Heart right ventricle (tissue), 16 donors: ENCODE measurements at regions not wholly inside any gene's neighbourhood (a gene's known extent, or its start where the extent isn't known, plus 50 kb on each side); places are given as distances from the start of the nearest gene placed in this dataset.

Source experiments
- ATAC-seq, 8 donors: fragments of 200-7000 bp; cut with Tn5 transposase; one replicate each; pipeline ENCODE4 v1.9.1; 2020; ENCODE audit warnings: mild to moderate bottlenecking in 8 of 8, moderate library complexity in 8 of 8, moderate number of reproducible peaks in 1 of 8
- DNase-seq, 2 donors: peaks; one replicate each; pipeline ENCODE4 v3.0.0-alpha.2; 2020
- H3K27ac ChIP-seq, 10 donors: fragments of 200-600 bp; sonication (generic) in 2 of 10; one replicate each; pipeline versions ENCODE4 v1.5.0 to v1.8.0; 2020 to 2022; ENCODE audit warnings: mild to moderate bottlenecking in 3 of 10
- H3K27me3 ChIP-seq, 7 donors: fragments of 200-600 bp; one replicate each; pipeline ENCODE4 v1.8.0; 2021 to 2022; ENCODE audit warnings: mild to moderate bottlenecking in 2 of 7
- H3K36me3 ChIP-seq, 9 donors: fragments of 200-600 bp; sonication (generic) in 1 of 9; one replicate each; pipeline versions ENCODE4 v1.5.0 to v1.8.0; 2020 to 2022; ENCODE audit warnings: mild to moderate bottlenecking in 2 of 9
- H3K4me1 ChIP-seq, 9 donors: fragments of 200-600 bp; sonication (generic) in 1 of 9; one replicate each; pipeline versions ENCODE4 v1.5.0 to v1.8.0; 2020 to 2022; ENCODE audit warnings: mild to moderate bottlenecking in 4 of 9
- H3K4me3 ChIP-seq, 10 donors: fragments of 200-600 bp; sonication (generic) in 2 of 10; one replicate each; pipeline versions ENCODE4 v1.5.0 to v1.8.0; 2020 to 2022; ENCODE audit warnings: mild to moderate bottlenecking in 7 of 10, moderate library complexity in 2 of 10
- H3K9me3 ChIP-seq, 11 donors: fragments of 200-600 bp in 10 of 11; sonication (generic) in 2 of 11; one replicate each; pipeline versions ENCODE4 v1.5.0 to v1.8.0; 2013 to 2022; ENCODE audit warnings: mild to moderate bottlenecking in 2 of 11, control low read depth in 1 of 11, moderate library complexity in 1 of 11
- CTCF ChIP-seq, 9 donors: fragments of 200-600 bp; sonication (generic) in 2 of 9; IDR thresholded peaks; one replicate each; pipeline versions ENCODE4 v1.5.0 to v1.8.0; 2021 to 2022; ENCODE audit warnings: antibody characterized with exemption in 9 of 9, mild to moderate bottlenecking in 5 of 9, moderate library complexity in 1 of 9
- WGBS, 2 donors: extraction: QIAGEN DNeasy Blood & Tissue Kit; methylation state at CpG; one replicate each; pipeline ENCODE4 v1.1.7; 2013; ENCODE audit warnings: inconsistent platforms in 1 of 2; 5-methylcytosine and 5-hydroxymethylcytosine counted together
- intact Hi-C, 10 donors: fragments of 100-400 bp; cut with DNase I; formaldehyde crosslinking; loops; one replicate each; pipeline versions ENCODE4 v1.11.1 to v1.14.2; 2022
- donor health status: Arrhythmogenic right ventricular cardiomyopathy.
- donor health status: ischemic (EF 13 %, LVEDD 7.1; RV severe dilation, severe dysfunction).
- donor health status: healthy with polysubstance abuse.
- donor health status: DM: no; HTN: yes; CAD: no.
- donor health status: DM: no; HTN: no; CAD: no.
- donor health status: ischemic (EF 25% LVEDD 6.9; RV normal size, moderate dysfunction).
- donor health status: ischemic (EF 25% LVEDD 5.7; RV mildly dilated, moderate dysfunction).
- donor health status: healthy.
- donor health status: DM: yes; HTN: yes; CAD: no.
- donor health status: Ischemic cardiomyopathy.
- donor health status: ischemic (EF 35%, LVEDD 5.7; RV mildly dilated, moderate dysfunction).
- donor health status: nonischemic (EF 11% LVEDD 7.7; RV severe dilation, severe dysfunction).
- donor health status: DM: yes; HTN: yes; CAD: no.
- donor health status: PGD.
- donor health status: ischemic (EF 29% LVEDD 5.4; RV normal size, mild dysfunction).
- donor health status: nonischemic (EF 23%, LVEDD 6.1; RV moderate dilation, normal function).

- H3K27ac ChIP-seq = no peak overlapping the region
- no peaks in the 10 kb centered on the region for H3K4me1 ChIP-seq
- intact Hi-C loops = no loop called here
- H3K4me3 ChIP-seq = no peak overlapping the region
- TF ChIP-seq CTCF (IDR thresholded peaks at IDR 0.05) = no peak
- ATAC-seq = no peak
- WGBS, 2 donors = 78 to 85% methylated on average over 15 of the region's 15 CpGs
- DNase-seq = no peak
- H3K9me3 ChIP-seq = no peaks in the 10 kb centered on the region
- H3K27me3 ChIP-seq = peaks cover 0 to 28% (median 3%) of the 10 kb centered on the region in 7 donors
- no peaks in the 10 kb centered on the region for H3K36me3 ChIP-seq
Measured at GRCh38 chr14:105838591-105839424, 312.4 kb downstream of the TMEM121 start.

GRCh38 chr14:105839425-105840265 is 313.3 kb downstream of the TMEM121 start:
- intact Hi-C loops = no loop called here
- WGBS, 2 donors = 82 to 83% methylated on average over 19 to 20 of the region's 20 CpGs

GRCh38 chr14:105840266-105841021 is 314.1 kb downstream of the TMEM121 start:
- WGBS, 2 donors = 77 to 81% methylated on average over 32 of the region's 32 CpGs
- H3K36me3 ChIP-seq = no peaks in the 10 kb centered on the region

More at GRCh38 chr14:105839425-105840265, 313.3 kb downstream of the TMEM121 start:
- ATAC-seq (no peak), DNase-seq (no peak)
- Histone ChIP-seq H3K4me1 (no peaks in the 10 kb centered on the region), H3K4me3 (no peak overlapping the region), H3K36me3 (no peaks in the 10 kb centered on the region), H3K27ac (no peak overlapping the region), H3K9me3 (no peaks in the 10 kb centered on the region), H3K27me3 (peaks cover 0 to 34% (median 3%) of the 10 kb centered on the region in 7 donors)
- TF ChIP-seq CTCF (IDR thresholded peaks at IDR 0.05) = no peak

More at GRCh38 chr14:105840266-105841021, 314.1 kb downstream of the TMEM121 start:
- ATAC-seq (no peak), DNase-seq (no peak)
- no peak for TF ChIP-seq CTCF (IDR thresholded peaks at IDR 0.05)
- Histone ChIP-seq H3K27ac (no peak overlapping the region), H3K9me3 (no peaks in the 10 kb centered on the region), H3K4me3 (no peak overlapping the region), H3K4me1 (no peaks in the 10 kb centered on the region), H3K27me3 (peaks cover 0 to 38% (median 3%) of the 10 kb centered on the region in 7 donors)
- intact Hi-C loops = no loop called here
